ENCODE measurements at regions not wholly inside any gene's neighbourhood (a gene's known extent, or its start where the extent isn't known, plus 50 kb on each side); places are given as distances from the start of the nearest gene placed in this dataset.
"Not testable (repeated sequence)": the region's sequence is repeated elsewhere in the genome, so short reads cannot be mapped to it uniquely, and the experiment has no call there.

GRCh38 chr10:44577533-44577932 lies 192.6 kb upstream of the CXCL12 start:
- H3K27me3 ChIP-seq, result no peaks in the 10 kb centered on the region
- intact Hi-C loops (cut with DNase I), result no loop called here
- DNase-seq (no peak), ATAC-seq (no peak)
- H3K27ac ChIP-seq, result no peak overlapping the region
- H3K36me3 ChIP-seq (replicated peaks in 1 of 2; ENCODE audit: insufficient read depth in 1 of 2, low read depth in 2 of 2), result no peaks in the 10 kb centered on the region
- WGBS, 2 donors, result 87 to 90% methylated on average over 3 of the region's 3 CpGs
- no peaks in the 10 kb centered on the region for H3K9me3 ChIP-seq
- H3K4me3 ChIP-seq, result no peak overlapping the region
- TF ChIP-seq POLR2A (IDR thresholded peaks at IDR 0.05) (no peak), CTCF (IDR thresholded peaks at IDR 0.05) (no peak)
- no peaks in the 10 kb centered on the region for H3K4me1 ChIP-seq

GRCh38 chr10:44578271-44578670 lies 193.4 kb upstream of the CXCL12 start:
- Histone ChIP-seq H3K9me3 (no peaks in the 10 kb centered on the region), H3K4me1 (no peaks in the 10 kb centered on the region), H3K27ac (no peak overlapping the region), H3K27me3 (no peaks in the 10 kb centered on the region), H3K4me3 (no peak overlapping the region), H3K36me3 (replicated peaks in 1 of 2; ENCODE audit: insufficient read depth in 1 of 2, low read depth in 2 of 2) (no peaks in the 10 kb centered on the region)
- ATAC-seq (no peak), DNase-seq (no peak)
- WGBS, 2 donors, result 57 to 100% methylated on average over 1 of the region's 1 CpG
- intact Hi-C loops (cut with DNase I), result no loop called here
- TF ChIP-seq CTCF (IDR thresholded peaks at IDR 0.05), result no peak
- no peak for TF ChIP-seq POLR2A (IDR thresholded peaks at IDR 0.05)

- intact Hi-C loops (cut with DNase I); H3K27ac ChIP-seq; H3K9me3 ChIP-seq; H3K27me3 ChIP-seq; H3K4me3 ChIP-seq; ATAC-seq; H3K36me3 ChIP-seq (replicated peaks in 1 of 2; ENCODE audit: insufficient read depth in 1 of 2, low read depth in 2 of 2); DNase-seq; H3K4me1 ChIP-seq: not testable (repeated sequence)
- WGBS, 2 donors, result 100% methylated on average over 1 of the region's 1 CpG; no CpG with 5 or more reads in 1 of the 2 donors
Observed at GRCh38 chr10:44578963-44579362, 194.1 kb upstream of the CXCL12 start.

- DNase-seq (peak in 2 of 4 donors; percentile 22 to 28), ATAC-seq (no peak)
- no peak overlapping the region for H3K4me3 ChIP-seq
- no peaks in the 10 kb centered on the region for H3K4me1 ChIP-seq
- intact Hi-C loops (cut with DNase I), result no loop called here
- no peaks in the 10 kb centered on the region for H3K36me3 ChIP-seq (replicated peaks in 1 of 2; ENCODE audit: insufficient read depth in 1 of 2, low read depth in 2 of 2)
- H3K27me3 ChIP-seq, result no peaks in the 10 kb centered on the region
- no peak for TF ChIP-seq POLR2A (IDR thresholded peaks at IDR 0.05)
- no peak for TF ChIP-seq CTCF (IDR thresholded peaks at IDR 0.05)
- H3K27ac ChIP-seq, result no peak overlapping the region
- WGBS, 2 donors, result 64 to 73% methylated on average over 8 of the region's 8 CpGs
- H3K9me3 ChIP-seq, result no peaks in the 10 kb centered on the region
Observed at GRCh38 chr10:44581996-44582395, 197.1 kb upstream of the CXCL12 start.

GRCh38 chr10:44587488-44588318 lies 202.8 kb upstream of the CXCL12 start:
- no peaks in the 10 kb centered on the region for H3K9me3 ChIP-seq
- no peak overlapping the region for H3K27ac ChIP-seq
- ATAC-seq (no peak), DNase-seq (no peak)
- intact Hi-C loops (cut with DNase I), result no loop called here
- H3K27me3 ChIP-seq, result no peaks in the 10 kb centered on the region
- H3K36me3 ChIP-seq (replicated peaks in 1 of 2; ENCODE audit: insufficient read depth in 1 of 2, low read depth in 2 of 2), result no peaks in the 10 kb centered on the region
- H3K4me1 ChIP-seq, result no peaks in the 10 kb centered on the region
- no peak overlapping the region for H3K4me3 ChIP-seq
- TF ChIP-seq POLR2A (IDR thresholded peaks at IDR 0.05) (no peak), CTCF (IDR thresholded peaks at IDR 0.05) (no peak)
- 54 to 60% methylated on average over 9 to 11 of the region's 11 CpGs for WGBS, 2 donors

All from body of pancreas (tissue), 4 donors.